ACC112 (cell line): ENCODE measurements at regions not wholly inside any gene's neighbourhood (a gene's known extent, or its start where the extent isn't known, plus 50 kb on each side); places are given as distances from the start of the nearest gene placed in this dataset.

Source experiments
- H2AFZ ChIP-seq: fragments of 200-600 bp; sonication (generic); one replicate; pipeline ENCODE4 v1.6.0; 2017; ENCODE audit warnings: antibody characterized with exemption, low read length; ENCODE audit not compliant: unreplicated experiment
- H3K27ac ChIP-seq: fragments of 200-600 bp; sonication (generic); 2 replicates; pipeline ENCODE4 v1.5.1; 2014; ENCODE audit warnings: low read depth, mild to moderate bottlenecking, antibody characterized with exemption, low read length, moderate library complexity
- H3K27me3 ChIP-seq: fragments of 200-600 bp; sonication (generic); 2 replicates; pipeline ENCODE4 v1.6.1; 2014; ENCODE audit warnings: mild to moderate bottlenecking, antibody characterized with exemption, low read length, moderate library complexity, mixed read lengths; ENCODE audit not compliant: insufficient read depth
- H3K36me3 ChIP-seq: fragments of 200-600 bp; sonication (generic); 2 replicates; pipeline ENCODE4 v1.6.1; 2016; ENCODE audit warnings: mild to moderate bottlenecking, antibody characterized with exemption, low read length, moderate library complexity, mixed read lengths; ENCODE audit not compliant: insufficient read depth
- H3K4me1 ChIP-seq: fragments of 200-600 bp; sonication (generic); one replicate; pipeline ENCODE4 v1.6.1; 2016; ENCODE audit warnings: low read length, mixed read lengths; ENCODE audit not compliant: insufficient read depth, unreplicated experiment, control insufficient read depth
- H3K4me3 ChIP-seq: fragments of 200-600 bp; sonication (generic); 2 replicates; pipeline ENCODE4 v1.5.1; 2014; ENCODE audit warnings: mild to moderate bottlenecking, low read depth, low read length
- H3K79me2 ChIP-seq: fragments of 200-600 bp; sonication (generic); one replicate; pipeline ENCODE4 v1.6.0; 2016; ENCODE audit warnings: low read length; ENCODE audit not compliant: control insufficient read depth, unreplicated experiment, insufficient read depth

DNA sequence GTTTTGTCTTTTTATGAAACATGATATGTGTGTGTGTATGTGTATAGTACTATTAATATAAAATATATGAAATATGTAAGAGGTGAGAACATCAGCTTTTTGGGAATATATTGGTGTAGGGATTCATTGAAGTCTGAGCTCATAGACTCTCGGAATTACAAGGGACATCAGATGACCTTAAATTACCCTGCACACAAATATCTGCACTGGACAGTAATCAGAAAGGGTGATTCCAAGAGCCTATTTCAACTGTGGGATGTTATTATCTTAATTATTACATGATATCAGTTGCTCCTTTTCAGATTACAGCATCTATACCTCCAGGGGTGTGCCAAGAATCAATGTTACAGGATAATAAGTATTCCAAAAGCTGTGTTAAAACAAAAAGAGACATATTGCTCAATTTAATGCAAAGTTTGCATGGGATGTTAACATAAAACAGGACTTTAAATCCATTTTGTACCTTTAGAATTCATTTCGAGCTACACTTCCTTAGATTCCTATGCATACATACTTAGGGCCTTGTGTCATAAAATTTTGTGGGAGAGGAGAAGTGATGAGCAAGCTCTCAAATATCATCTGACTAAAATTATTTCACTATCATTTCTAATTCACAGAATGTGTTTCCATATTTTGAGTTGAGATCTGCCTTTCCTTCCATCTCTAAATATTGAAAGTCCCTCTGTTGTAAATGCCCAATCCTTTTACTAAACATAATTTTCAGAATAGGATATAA lies 365.2 kb downstream of the BRINP1 start:
- no peaks in the 10 kb centered on the region for H3K27me3 ChIP-seq
- no peak overlapping the region for H2AFZ ChIP-seq
- no peaks in the 10 kb centered on the region for H3K79me2 ChIP-seq
- no peaks in the 10 kb centered on the region for H3K36me3 ChIP-seq
- H3K4me1 ChIP-seq = no peaks in the 10 kb centered on the region
- no peak overlapping the region for H3K4me3 ChIP-seq
- H3K27ac ChIP-seq = peak overlapping the region; percentile 23; the same call in 1 of the 2 replicates

- Histone ChIP-seq H3K4me1 (no peaks in the 10 kb centered on the region), H3K79me2 (no peaks in the 10 kb centered on the region), H3K27ac (no peak overlapping the region), H3K27me3 (no peaks in the 10 kb centered on the region), H2AFZ (no peak overlapping the region), H3K4me3 (no peak overlapping the region), H3K36me3 (no peaks in the 10 kb centered on the region)
These were observed 364.6 kb downstream of the BRINP1 start for GRCh38 chr9:119004618-119004990.

DNA sequence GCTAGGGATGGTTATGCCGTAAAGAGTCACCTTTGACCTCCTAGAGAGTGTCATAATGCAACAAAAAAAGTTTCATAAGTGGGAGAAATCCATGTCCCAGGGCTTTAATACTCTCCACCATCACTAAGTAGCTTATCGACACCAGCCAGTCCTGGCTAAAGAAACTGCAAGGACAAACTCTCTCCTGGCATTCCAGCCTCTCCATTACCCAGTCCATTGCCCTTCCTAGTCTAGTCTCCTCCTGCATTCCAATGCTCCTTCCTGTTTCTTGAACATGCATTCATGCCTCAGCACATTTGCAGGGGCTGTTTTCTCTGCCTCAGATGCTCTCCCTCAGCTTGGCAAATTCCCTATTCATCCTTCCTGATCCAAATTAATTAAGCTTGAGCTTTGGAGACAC lies 364.1 kb downstream of the BRINP1 start:
- H3K36me3 ChIP-seq = no peaks in the 10 kb centered on the region
- H3K27ac ChIP-seq = no peak overlapping the region

DNA sequence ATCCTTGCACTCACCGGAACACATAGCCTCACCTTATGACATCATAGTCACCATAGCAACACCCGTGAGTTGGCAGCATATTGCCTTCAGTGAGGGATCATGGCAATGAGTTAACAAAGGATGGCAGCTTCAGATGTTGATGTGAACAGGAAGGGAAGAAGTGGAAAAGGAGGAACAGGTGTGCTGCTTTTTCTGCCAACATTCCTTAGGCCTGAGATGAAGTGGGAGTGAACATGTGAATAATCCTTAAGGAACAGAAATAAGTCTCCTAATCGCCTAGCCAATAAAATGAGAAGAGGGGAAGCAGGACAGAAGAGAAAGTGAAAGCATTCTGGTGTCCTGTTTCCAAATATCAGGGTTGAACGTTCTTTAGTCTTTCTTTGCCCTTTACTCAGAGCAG lies 360.0 kb downstream of the BRINP1 start:
- no peak overlapping the region for H3K27ac ChIP-seq
- H3K79me2 ChIP-seq = no peaks in the 10 kb centered on the region
- no peaks in the 10 kb centered on the region for H3K36me3 ChIP-seq
- no peaks in the 10 kb centered on the region for H3K4me1 ChIP-seq
- no peak overlapping the region for H2AFZ ChIP-seq
- H3K4me3 ChIP-seq = no peak overlapping the region
- H3K27me3 ChIP-seq = no peaks in the 10 kb centered on the region

More for the DNA sequence above, 364.1 kb downstream of the BRINP1 start:
- no peaks in the 10 kb centered on the region for H3K79me2 ChIP-seq
- H3K4me1 ChIP-seq = no peaks in the 10 kb centered on the region
- H3K27me3 ChIP-seq = no peaks in the 10 kb centered on the region
- H2AFZ ChIP-seq = no peak overlapping the region
- H3K4me3 ChIP-seq = no peak overlapping the region

DNA sequence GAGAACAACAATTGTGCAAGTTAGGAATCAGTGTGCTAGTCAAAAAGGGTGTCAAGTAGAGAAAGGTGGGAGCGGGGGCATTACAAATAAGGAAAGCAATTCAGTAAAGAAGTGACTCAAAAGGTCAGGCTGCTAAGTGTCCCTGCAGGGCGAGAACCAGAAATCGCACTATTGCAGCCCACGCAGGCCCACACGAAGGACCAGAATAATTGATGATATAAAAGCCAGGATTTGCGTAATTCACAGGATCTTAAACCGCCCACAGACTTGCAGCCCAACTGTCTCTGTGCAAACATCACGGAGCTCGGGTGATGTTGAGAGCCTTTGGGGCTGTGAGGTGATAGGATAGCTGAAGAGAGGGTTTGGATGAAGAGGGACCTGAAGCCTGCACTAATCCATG lies 349.0 kb downstream of the BRINP1 start:
- Histone ChIP-seq H3K27ac (no peak overlapping the region), H3K4me1 (no peaks in the 10 kb centered on the region), H3K79me2 (no peaks in the 10 kb centered on the region), H3K27me3 (no peaks in the 10 kb centered on the region), H3K4me3 (no peak overlapping the region), H2AFZ (no peak overlapping the region), H3K36me3 (no peaks in the 10 kb centered on the region)

GRCh38 chr9:119020730-119021333 lies 348.4 kb downstream of the BRINP1 start:
- no peak overlapping the region for H3K27ac ChIP-seq
- H2AFZ ChIP-seq = no peak overlapping the region
- no peaks in the 10 kb centered on the region for H3K79me2 ChIP-seq
- no peak overlapping the region for H3K4me3 ChIP-seq
- no peaks in the 10 kb centered on the region for H3K4me1 ChIP-seq
- H3K36me3 ChIP-seq = no peaks in the 10 kb centered on the region
- no peaks in the 10 kb centered on the region for H3K27me3 ChIP-seq

GRCh38 chr9:119026120-119026519 lies 343.1 kb downstream of the BRINP1 start:
- Histone ChIP-seq H3K27ac (no peak overlapping the region), H3K27me3 (no peaks in the 10 kb centered on the region), H2AFZ (no peak overlapping the region), H3K79me2 (no peaks in the 10 kb centered on the region), H3K4me1 (no peaks in the 10 kb centered on the region), H3K4me3 (no peak overlapping the region), H3K36me3 (no peaks in the 10 kb centered on the region)

- H3K36me3 ChIP-seq = no peaks in the 10 kb centered on the region
- no peak overlapping the region for H3K27ac ChIP-seq
- no peaks in the 10 kb centered on the region for H3K27me3 ChIP-seq
- no peak overlapping the region for H3K4me3 ChIP-seq
- no peaks in the 10 kb centered on the region for H3K79me2 ChIP-seq
- H2AFZ ChIP-seq = no peak overlapping the region
- H3K4me1 ChIP-seq = no peaks in the 10 kb centered on the region
These were observed 341.1 kb downstream of the BRINP1 start for GRCh38 chr9:119027901-119028699.

- Histone ChIP-seq H3K27me3 (no peaks in the 10 kb centered on the region), H3K4me1 (no peaks in the 10 kb centered on the region), H3K79me2 (no peaks in the 10 kb centered on the region), H2AFZ (no peak overlapping the region), H3K27ac (no peak overlapping the region), H3K36me3 (no peaks in the 10 kb centered on the region), H3K4me3 (no peak overlapping the region)
These were observed 339.3 kb downstream of the BRINP1 start for GRCh38 chr9:119029886-119030285.

DNA sequence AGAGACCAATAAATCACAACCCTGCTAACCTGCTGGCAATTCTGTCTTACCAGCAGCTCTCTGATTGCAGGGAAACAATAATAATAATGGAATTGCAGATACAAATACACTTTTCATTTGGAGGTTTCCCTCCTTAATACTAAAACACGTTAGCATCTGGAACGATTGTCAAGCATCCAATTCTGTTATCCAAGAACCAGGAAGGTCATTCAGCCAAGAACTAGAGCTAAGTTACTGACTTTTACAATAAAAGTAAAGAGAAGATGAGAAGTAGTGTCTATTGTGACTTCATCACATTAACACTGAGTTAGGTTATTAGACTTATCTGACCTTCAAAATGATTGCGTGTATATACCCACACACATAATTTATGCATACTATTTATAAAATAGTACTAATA lies 335.6 kb downstream of the BRINP1 start:
- Histone ChIP-seq H3K4me3 (no peak overlapping the region), H3K36me3 (no peaks in the 10 kb centered on the region), H3K4me1 (no peaks in the 10 kb centered on the region), H3K27ac (no peak overlapping the region), H2AFZ (no peak overlapping the region), H3K79me2 (no peaks in the 10 kb centered on the region), H3K27me3 (no peaks in the 10 kb centered on the region)
